Suppressor macrophage (primary cell): ENCODE measurements at regions not wholly inside any gene's neighbourhood (a gene's known extent, or its start where the extent isn't known, plus 50 kb on each side); places are given as distances from the start of the nearest gene placed in this dataset.

Experiments
- DNase-seq, 4 experiments: peaks; one replicate each; pipeline ENCODE4 v3.0.0-alpha.2; 2020 to 2022

DNA sequence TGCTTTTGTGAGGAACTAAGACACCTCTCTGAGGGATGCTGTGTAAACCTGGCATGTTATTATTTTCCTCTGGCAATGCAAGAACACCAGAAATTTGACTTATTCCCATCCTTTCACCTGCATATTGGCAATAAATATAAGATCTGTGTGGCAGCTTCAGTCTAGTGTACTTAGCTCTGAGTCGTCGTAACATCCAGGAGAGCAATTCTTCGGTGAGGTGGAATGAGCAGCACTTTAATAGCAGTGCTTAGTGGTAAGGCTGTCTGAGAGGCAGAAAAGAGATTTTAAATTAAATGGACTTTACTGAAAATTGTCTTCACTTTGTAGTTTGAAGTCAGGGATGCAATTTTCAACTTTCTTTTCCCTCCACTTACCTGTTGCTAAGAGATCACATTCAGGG is 344.9 kb downstream of the PCDH7 start:
- DNase-seq = no peak

DNA sequence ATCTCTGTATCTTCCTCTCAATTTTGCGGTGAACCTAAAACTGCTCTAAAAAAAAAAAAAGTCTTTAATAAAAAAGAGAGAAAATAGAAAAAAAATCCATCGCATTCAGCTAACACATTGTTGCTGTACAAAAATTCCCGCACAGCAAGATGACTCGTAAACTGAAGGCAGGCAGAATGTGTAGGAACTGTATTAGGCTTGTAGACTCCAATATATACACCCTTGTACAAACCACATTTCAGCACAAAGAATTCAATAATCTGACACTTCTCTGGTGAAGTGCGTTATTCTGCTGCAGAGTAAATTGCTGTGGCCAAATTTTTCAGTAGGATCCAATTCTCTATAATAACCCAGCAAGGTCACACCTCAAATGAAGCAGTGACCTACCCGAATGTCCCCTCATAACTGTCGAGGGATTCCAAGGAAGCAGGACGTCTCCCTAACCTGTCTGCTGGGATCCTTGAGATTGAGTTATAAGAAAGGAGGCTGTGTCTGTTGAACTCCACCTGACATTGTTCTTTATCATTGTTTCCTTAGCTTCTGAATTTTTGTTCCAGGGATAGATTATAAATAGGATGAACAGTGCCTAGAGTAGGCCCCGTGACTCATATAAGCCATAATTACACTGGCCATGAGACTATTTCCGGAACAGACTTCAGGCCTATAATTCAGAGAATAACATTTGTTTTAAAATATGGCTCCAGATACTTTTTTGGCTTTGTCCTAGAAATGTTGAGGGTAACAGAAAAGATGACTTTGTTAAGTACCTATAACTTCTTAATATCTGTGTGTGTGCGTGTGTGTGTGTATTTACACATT is 348.3 kb downstream of the PCDH7 start:
- no peak for DNase-seq

DNA sequence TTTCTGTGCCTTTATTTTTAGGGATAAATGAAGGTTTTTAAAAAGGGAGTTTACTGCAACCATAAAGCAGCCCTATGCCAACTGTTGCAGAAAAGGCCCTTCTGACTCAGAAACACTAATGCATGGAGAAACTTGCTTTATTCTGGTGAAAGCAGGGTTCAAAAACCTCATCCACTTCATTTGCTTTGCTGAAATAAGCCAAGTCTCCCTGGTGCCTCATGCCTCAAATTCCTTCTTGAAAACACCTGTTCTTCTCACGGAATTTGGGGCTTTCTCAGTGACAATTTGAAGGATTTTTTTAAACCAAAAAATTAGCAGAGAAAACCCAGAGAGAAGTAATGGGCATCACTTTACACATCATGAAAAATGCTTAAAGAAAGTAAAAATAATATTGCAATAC is 349.0 kb downstream of the PCDH7 start:
- no peak for DNase-seq

DNA sequence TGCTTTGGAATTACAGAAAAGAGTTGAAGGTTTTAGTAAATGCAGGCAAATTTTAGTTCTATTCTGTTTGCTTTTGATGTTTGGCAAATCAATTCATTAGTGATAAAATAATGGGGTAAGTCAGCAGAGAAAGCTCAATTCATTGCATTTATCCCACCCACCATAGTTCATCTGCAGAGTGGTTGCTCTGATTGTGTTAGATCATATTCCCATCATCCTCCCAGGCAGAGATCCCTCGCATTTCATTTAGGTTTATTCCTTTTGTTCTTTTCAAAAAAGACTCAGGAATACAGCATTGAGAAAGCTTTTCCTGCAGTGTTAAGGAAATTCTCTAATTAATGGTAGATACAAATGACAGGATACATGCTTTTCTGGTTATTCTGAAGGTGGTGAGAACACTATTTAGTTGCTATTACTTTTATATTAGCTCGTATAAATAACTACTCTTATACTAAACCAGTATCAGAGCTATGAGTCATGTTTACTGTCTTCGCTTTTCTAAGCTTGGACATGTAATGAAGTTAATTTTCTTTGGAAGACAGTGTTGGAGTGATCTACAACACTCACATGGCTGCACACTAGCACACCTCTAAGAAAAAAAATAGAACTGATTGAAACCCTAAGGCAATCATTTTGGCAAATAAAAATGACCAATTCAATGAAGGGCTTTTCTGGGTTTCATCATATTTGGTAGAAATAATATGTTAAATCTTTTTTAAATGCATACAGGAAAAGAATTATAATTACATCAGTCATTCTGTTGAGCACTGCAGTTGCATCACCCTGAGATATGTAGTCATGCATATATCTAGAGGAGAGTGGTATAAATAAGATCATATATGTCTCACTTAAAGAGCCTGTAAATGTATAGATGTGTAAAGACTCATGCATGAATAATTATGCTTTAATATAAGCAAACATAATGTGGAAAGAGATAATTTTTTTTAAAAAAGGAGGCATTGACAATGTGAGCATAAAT is 351.6 kb downstream of the PCDH7 start:
- no peak for DNase-seq

DNA sequence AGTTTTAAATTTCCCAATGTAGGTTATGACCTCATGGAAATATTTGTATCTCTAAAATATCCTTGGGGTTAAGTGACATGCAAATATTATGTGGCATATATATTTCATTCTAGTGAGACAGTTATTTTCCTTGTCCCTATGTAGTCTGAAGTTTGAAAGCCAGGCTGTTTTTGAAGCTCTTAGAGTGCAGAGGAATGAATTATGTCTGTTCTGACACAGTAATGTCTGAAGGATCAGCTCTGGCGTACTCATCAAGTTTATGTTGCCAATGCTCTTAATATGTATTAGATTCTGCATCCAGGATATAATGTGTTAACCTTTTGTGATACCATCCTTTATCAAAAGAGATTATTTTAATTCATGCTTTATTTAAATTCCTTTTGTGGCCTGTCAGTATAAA is 355.8 kb downstream of the PCDH7 start:
- DNase-seq = no peak

DNA sequence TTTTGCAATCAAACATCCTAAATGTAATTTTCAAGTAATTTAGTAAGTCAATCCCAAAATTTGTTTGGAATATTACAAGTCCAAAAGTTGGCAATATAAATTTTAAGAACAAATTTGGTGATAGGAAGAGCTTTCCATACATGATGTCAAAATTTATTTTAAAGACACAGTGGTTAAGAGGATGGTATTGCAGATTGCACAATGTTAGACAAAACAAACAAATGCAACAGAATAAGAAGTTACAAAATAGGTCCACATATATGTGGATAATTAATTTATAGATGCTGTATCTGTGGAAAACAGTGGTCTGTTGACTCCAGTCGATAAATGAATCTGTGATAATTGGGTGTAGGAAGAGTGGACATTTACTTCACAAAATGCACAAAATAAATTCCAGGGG is 358.5 kb downstream of the PCDH7 start:
- DNase-seq = no peak

DNA sequence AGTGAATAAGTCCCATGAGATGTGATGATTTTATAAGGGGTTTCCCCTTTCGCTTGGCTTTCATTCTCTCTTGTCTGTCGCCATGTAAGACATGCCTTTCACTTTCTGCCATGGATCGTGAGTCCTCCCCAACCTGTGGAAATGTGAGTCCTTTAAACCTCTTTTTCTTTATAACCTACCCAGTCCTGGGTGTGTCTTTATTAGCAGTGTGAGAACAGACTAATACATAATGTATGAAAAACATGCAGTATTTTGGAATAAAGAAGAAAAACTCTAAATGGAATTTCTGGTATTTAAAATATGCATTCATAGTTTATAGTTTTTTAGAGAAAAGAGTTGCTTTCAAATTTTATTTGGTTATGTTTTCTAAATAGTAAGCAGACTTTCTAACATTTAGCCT is 360.7 kb downstream of the PCDH7 start:
- no peak for DNase-seq

DNA sequence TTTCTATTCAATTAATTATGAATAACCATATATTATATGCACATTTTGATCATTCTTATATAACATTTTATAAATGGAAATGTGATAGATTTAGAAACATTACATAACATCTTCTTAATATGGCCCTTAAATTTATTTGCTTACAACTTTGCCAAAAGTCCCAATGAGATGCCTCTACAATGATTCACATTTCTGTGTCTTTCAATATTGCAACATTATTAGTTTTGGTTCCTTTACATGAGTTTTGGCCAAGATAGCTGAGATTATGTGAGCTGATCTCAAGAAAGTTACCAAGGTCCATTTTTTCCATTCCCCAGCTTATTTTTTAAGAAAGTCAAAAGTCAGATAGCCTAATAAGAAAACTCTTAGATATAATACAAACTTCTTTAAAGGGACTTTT is 361.2 kb downstream of the PCDH7 start:
- no peak for DNase-seq

DNA sequence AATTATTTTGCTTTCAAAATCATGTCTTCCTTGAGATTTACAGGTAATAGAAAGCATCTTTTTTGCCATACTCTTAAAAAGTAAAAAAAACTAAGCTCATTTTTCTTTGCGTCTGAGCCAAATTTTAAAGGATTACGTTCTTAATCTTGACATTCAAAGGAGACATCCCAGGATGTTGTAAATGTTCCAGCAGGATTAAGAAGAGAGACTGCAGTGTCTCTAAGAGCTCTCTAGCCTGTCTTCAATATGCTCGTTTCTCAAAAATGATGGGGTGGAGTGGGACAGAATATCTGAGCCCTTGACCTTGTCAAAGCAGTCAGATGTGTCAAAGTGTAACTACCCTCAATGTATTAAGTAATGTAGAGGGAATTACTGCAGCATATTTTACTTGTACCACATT is 363.3 kb downstream of the PCDH7 start:
- DNase-seq = no peak

DNA sequence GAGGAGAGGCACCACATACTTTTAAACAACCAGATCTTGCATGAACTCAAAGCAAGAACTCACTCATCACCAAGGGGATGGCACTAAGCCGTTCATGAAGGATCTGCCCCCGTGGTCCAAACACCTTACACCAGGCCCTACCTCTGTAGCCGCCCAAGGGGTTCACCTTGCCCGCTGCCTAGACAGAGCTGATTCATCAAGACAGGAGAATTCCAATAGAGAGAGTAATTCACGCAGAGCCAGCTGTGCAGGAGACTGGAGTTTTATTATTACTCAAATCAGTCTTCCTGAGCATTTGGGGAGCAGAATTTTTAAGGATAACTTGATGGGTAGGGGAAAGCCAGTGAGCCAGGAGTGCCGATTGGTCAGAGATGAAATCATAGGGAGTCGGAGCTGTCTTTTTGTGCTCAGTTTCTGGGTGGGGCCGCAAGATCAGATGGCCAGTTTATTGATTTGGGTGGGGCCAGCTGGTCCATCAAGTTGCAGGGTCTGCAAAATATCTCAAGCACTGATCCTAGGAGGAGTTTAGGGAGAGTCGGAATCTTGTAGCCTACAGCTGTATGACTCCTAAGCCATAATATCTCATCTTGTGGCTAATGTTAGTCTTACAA is 364.7 kb downstream of the PCDH7 start:
- DNase-seq = no peak

DNA sequence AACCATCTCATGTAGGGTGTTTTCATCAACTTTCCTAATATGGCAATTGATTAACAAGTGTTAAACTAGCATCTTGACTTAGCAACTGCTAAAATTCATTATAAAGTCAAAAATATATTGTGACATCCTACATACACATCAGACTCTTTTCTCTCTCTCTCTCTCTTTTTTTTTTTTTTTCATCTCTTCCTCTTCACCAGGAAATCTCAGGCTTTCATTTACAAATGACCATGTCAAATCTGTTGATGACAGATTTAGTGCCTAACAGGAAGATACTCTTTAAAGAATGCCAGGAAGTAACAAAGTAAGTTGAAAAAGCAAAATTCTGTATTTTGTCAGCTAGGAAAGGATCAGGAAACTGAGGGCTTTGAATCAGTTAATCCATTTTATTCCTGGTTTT is 365.5 kb downstream of the PCDH7 start:
- DNase-seq = no peak

DNA sequence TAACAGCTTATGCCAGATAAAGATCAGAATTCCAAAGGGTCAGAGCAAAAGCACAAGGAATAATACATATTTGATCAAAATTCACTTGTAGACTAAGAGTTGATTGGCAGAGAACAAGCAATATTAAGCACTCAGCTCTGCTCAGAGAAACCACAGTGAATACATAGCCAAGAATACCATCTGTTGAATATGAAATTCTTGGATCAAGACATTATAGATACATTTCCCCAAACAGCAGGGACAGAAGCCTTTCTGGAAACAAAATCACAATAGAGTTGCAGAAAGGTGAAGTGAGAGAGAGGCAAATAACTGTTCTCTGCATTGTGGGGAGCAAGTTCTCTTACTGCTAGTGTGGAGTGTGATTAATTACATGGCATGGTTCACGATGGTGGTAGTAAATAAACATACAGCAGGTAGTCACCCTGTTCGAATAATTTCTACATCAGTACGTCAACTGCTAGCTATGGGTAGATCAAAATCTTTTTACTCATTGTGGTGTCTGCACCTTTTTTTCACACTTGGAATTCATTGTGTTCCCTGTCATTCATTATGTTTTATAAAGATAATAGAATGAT is 366.7 kb downstream of the PCDH7 start:
- DNase-seq = no peak

DNA sequence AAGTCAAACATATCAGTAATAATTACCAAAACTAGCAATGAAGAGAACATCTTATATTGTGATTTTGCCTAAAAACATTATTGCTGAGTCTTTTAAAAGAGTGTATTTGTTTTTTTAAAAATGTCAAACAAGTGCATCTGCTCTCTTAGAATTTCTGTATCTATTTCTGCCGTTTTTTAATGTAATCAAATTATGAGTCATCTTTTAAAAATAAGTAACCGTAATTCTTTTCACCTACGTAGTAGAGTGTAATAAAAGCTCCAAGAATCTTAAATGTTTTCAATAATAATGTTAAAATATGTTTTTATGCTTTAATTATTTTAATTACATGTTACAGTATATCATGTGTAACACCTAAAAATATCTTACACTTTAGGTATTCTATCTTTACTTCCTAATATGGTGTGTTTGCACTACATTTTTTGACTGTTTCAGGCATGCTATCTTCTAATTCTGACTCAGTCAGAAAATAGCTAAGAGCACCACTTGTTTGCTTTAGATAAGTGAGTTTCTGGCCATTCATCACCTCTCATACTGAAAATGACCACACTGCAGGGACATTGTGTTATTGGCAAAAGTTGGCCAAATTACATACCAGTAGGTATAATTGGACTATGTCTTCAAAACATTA is 368.5 kb downstream of the PCDH7 start:
- no peak for DNase-seq

DNA sequence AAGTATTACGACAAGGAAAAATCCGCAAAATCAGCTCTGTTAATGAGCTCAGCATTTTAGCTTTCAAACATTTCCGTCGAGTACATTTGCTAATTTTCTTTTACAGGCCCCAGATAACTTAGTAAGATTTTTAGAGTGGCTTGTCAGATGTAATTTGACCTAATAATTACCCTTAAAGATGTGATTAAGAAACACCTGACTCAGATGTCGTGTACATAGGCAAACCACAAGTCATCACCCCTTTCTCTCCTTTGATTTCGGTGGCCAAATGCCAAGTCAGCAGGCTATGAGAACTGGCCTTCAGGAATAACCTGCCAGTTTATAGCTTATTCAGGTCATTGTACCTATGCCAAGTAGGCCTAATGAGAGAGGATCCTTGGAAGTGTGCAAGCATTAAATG is 369.6 kb downstream of the PCDH7 start:
- DNase-seq = no peak

DNA sequence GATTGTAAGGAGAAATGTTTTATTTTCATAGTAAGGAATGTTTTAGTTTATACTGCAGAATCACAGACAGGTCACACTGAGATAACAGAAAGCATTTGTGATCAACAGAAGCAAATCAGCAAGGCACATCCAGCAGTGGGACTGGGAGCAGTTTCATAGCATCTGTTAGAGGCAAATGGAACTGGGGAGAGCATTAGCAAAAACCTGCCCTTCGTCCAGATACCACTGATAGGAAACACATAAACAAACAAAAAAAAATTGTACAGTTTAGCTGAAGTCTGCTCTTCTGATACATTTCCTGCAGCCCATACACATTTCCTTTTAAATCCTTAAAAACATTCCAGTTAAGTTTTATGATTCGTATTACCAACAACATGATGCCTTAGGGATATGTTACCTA is 374.3 kb downstream of the PCDH7 start:
- DNase-seq = no peak

DNA sequence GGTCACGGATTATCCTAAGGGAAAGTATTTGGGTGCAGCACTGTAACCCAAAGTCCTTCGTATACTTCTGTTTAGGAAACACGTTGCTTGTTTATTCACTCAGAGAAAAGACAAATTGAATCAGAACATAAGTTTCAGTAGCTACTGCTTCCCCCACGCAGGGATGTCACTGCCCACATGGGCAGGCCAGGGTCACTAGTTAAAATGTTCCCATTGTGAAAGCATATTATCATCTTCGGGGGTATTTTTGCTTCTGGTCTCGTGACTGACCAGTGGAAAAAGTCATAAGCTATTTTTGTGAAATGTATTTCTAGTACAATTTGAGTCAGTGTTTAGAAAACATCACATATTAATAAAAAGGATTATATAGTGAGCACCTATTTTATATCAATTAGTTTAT is 377.8 kb downstream of the PCDH7 start:
- DNase-seq = no peak

DNA sequence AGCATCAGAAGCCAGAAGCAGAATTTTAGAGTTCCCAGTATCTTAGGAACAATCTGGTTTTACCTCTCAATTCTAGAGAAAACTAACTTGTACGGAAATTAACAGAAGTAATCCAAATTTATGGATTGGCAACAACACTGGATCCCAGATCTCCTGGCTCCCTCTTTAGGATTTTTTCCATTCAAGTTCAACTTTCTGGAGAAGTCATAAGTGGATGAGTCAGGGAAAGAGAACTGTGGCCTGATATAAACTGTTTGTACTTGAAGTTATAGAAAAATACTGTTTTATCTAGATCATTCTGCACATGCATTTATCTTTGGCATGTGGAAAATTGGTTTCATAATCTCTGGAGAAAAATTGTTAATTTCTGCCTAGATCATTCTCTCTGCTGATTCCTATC is 380.4 kb downstream of the PCDH7 start:
- DNase-seq = no peak

DNA sequence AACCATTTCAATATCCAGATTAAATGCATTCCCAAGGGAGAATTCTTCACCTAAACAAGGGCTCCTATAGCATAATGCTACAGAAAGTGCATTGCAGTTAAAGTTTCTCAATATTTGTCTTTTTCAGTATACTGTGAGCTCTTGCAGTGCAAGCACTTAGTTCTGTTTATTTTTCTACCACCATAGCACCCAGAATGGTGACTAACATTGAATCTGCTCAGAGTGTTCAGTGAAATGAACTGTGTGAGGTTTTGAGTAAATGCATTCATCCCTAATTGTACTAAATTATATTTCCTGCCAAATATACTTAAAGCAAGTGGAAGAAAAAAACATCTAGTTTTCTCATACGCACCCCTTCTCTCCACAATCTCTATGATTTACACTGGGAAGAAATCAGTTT is 383.9 kb downstream of the PCDH7 start:
- DNase-seq = no peak

DNA sequence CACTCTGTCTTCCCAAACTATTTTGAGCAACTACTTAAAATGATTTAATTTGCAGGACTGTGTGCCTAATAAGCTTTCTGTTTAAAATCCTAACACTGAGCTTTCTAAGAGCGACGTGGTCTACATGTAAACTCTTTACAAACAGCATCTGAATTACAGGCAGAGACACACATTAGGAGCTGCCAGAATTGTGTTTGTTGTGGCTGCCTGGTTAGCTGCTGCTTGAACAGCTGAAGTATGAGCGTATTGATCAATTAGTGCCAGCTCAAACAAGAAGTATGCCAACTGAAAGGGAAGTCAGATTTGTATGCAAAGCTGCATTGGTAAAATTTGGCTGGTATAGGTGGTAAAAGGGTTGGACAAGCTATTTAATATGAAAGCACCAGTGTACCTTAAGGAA is 384.4 kb downstream of the PCDH7 start:
- no peak for DNase-seq

DNA sequence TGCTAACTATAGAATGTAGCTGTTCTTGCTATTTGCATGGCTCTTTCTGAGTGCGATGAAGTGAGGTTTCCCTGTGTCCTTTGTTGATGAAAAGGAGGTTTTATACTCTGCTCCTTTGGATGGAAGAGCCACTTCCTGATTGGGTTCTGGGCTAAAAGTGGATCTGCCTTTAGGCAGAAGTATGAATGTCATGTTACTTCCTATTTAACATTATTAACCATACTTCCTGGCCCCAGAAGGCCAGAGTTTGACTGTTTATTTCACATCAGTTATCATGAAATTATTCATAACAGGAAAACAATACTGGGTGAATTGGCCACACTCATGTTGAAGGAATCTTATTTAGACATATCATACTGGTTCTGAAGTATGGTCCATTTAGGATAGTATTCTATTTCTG is 386.2 kb downstream of the PCDH7 start:
- DNase-seq = no peak

DNA sequence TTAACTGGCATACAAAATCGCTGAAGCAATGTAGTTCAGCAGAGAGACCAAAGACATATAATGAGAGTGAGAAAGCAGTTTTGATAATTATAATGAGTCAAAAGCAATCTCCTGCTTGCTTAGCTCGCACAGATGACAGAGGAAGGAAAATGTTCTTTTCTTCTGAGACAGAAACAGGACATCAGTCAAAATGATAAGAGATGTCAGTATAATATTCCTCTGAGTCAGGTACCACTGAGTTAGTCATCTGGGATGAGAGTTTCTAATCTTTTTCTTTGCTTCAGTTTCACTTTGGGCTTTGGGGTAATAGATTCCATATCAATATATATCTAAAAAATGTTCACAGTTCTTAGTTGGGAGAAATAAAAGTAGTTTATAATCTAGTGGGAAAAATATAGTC is 387.2 kb downstream of the PCDH7 start:
- DNase-seq = no peak

DNA sequence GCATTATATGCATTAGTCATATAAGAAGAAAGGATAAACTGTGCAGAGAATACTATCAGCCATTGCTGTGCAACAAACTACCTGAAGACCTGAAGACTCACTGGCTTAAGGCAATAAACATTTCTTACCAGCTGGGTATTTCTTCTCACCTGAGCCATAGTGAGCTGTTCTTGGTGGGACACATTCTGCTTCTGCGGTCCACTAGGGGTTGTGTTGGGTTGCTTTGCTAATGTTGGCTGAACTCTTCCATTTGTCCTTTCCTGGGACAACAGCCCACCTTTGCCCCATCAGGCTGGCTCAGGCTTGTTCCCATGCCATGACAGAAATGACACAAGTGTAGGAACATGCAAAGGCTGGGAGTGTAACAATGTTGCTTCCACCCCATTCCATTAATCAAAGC is 388.6 kb downstream of the PCDH7 start:
- no peak for DNase-seq

DNA sequence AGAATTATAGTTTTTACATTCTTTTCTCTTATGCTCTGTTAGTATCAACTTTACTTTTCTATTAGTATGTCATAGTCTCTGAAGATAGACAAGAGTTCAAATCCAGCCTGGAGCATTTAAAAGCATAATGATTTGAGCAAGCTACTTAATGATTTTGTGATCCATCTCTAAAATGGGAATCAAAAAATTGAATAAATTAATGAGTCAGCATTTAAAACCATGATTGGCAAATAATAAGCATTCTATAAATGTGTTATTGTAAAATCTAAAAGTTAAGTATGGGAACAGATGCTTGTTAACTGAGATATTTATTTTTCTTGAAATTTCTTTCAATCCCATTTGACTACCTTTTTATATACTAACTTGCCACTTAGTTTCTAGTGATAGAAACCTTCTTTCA is 391.6 kb downstream of the PCDH7 start:
- DNase-seq = no peak
